ENCODE measurements at regions not wholly inside any gene's neighbourhood (a gene's known extent, or its start where the extent isn't known, plus 50 kb on each side); places are given as distances from the start of the nearest gene placed in this dataset.

GRCh38 chr9:115992834-115993233 lies 160.8 kb upstream of the PAPPA start:
- no peak for TF ChIP-seq CTCF (IDR thresholded peaks at IDR 0.05)
- no peak for TF ChIP-seq POLR2A (IDR thresholded peaks at IDR 0.05)
